HG02885 (cell line): ENCODE measurements at regions not wholly inside any gene's neighbourhood (a gene's known extent, or its start where the extent isn't known, plus 50 kb on each side); places are given as distances from the start of the nearest gene placed in this dataset.

Experiments
- ATAC-seq: cut with Tn5 transposase; IDR thresholded peaks from one replicate; pipeline ENCODE4 v1.9.1; 2021; ENCODE audit warnings: mild to moderate bottlenecking; ENCODE audit not compliant: unreplicated experiment, poor library complexity

- ATAC-seq: no peak
Measured at GRCh38 chrX:23223169-23223568, 111.5 kb upstream of the PTCHD1 start.

- ATAC-seq: no peak
Measured at GRCh38 chrX:23228454-23228853, 106.2 kb upstream of the PTCHD1 start.

GRCh38 chrX:23228950-23229448 lies 105.7 kb upstream of the PTCHD1 start:
- no peak for ATAC-seq

GRCh38 chrX:23235051-23235450 lies 99.6 kb upstream of the PTCHD1 start:
- no peak for ATAC-seq

- no peak for ATAC-seq
Measured at GRCh38 chrX:23246001-23246400, 88.6 kb upstream of the PTCHD1 start.

- ATAC-seq: no peak
Measured at GRCh38 chrX:23248187-23248586, 86.5 kb upstream of the PTCHD1 start.

- no peak for ATAC-seq
Measured at GRCh38 chrX:23251043-23251442, 83.6 kb upstream of the PTCHD1 start.

GRCh38 chrX:23263892-23264291 lies 70.8 kb upstream of the PTCHD1 start:
- no peak for ATAC-seq

- ATAC-seq: no peak
Measured at GRCh38 chrX:23269923-23270322, 64.7 kb upstream of the PTCHD1 start.

GRCh38 chrX:23271026-23271425 lies 63.6 kb upstream of the PTCHD1 start:
- no peak for ATAC-seq

- ATAC-seq: no peak
Measured at GRCh38 chrX:23276475-23276874, 58.2 kb upstream of the PTCHD1 start.
